ENCODE measurements at regions not wholly inside any gene's neighbourhood (a gene's known extent, or its start where the extent isn't known, plus 50 kb on each side); places are given as distances from the start of the nearest gene placed in this dataset.

DNA sequence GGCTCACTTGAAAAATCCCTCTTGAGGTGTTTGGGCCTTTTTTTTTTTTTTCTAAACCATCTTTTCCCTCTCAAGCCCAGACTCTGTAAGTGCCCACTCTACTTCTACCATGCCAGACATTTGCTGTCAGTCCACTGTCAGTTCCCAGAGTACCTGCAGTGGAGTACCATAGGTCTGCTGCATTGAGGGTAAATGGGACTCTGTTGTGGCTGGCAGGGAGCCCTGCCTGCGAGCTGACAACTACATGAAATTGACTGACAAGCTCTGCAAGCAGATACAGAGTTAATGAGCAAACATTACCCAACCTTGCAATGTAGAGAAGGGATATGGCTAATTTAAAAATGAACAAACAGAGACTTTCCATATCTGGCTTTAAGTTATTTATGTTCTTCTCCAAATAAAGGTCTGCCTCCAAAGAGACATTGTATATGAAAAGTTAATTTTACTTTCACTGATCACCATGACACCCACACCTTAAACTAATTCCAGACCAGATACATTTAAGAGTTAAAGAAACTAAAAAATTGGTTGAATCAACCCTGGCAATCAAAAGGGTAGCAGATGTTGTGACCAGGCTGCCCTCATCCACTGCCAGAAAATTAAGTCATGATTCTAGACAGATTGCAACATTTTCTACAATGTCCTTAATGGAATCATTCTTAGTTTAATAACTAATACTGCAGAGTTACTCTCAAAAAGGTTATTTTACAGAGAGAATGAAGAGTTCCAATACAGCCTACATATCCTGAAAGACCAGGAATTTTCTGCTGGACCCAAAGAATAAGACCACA lies 100.4 kb upstream of the PAM start:
- H3K9me2 ChIP-seq (ENCODE audit: insufficient read depth, low read length), result no peaks in the 10 kb centered on the region
- no peak for DNase-seq (ENCODE audit: low spot score)
- no peak overlapping the region for H3K4me2 ChIP-seq (ENCODE audit: low read length)
- H3K9me3 ChIP-seq (ENCODE audit: low read length), result no peaks in the 10 kb centered on the region
- H3K79me2 ChIP-seq (ENCODE audit: insufficient read depth, low read depth, low read length), result no peaks in the 10 kb centered on the region
- no peaks in the 10 kb centered on the region for H4K20me1 ChIP-seq (ENCODE audit: insufficient read depth, low read length)
- intact Hi-C loops (cut with micrococcal nuclease; ENCODE audit: unreplicated experiment), result no loop called here
- no peak overlapping the region for H2AFZ ChIP-seq (ENCODE audit: low read length)
- ChIA-PET CTCF (ENCODE audit: unreplicated experiment) (no interaction called here), POLR2A (no interaction called here)
- H3K4me3 ChIP-seq (ENCODE audit: low read depth, low read length, poor library complexity, severe bottlenecking), result no peak overlapping the region
- no peaks in the 10 kb centered on the region for H3K36me3 ChIP-seq (ENCODE audit: insufficient read depth, low read length)
- no peak overlapping the region for H3K27ac ChIP-seq (ENCODE audit: low read depth, low read length, poor library complexity, severe bottlenecking)
- BruUV-seq (replicated peaks), result no TSS peak
- TF ChIP-seq EZH2phosphoT487 (IDR thresholded peaks at IDR 0.05; ENCODE audit: borderline replicate concordance, low read depth, low read length) (no peak), CTCF (conservative IDR thresholded peaks at IDR 0.05; ENCODE audit: low read length) (no peak)
- no peaks in the 10 kb centered on the region for H3K4me1 ChIP-seq (ENCODE audit: insufficient read depth, low read length, poor library complexity, severe bottlenecking)

GRCh38 chr5:102659151-102659550 lies 96.0 kb upstream of the PAM start:
- H3K36me3 ChIP-seq (ENCODE audit: insufficient read depth, low read length), result no peaks in the 10 kb centered on the region
- no TSS peak for BruUV-seq (replicated peaks)
- TF ChIP-seq CTCF (conservative IDR thresholded peaks at IDR 0.05; ENCODE audit: low read length) (no peak), EZH2phosphoT487 (IDR thresholded peaks at IDR 0.05; ENCODE audit: borderline replicate concordance, low read depth, low read length) (no peak)
- H3K9me2 ChIP-seq (ENCODE audit: insufficient read depth, low read length), result no peaks in the 10 kb centered on the region
- H4K20me1 ChIP-seq (ENCODE audit: insufficient read depth, low read length), result no peaks in the 10 kb centered on the region
- no peak overlapping the region for H3K27ac ChIP-seq (ENCODE audit: low read depth, low read length, poor library complexity, severe bottlenecking)
- H3K4me3 ChIP-seq (ENCODE audit: low read depth, low read length, poor library complexity, severe bottlenecking), result no peak overlapping the region
- H3K9me3 ChIP-seq (ENCODE audit: low read length), result no peaks in the 10 kb centered on the region
- H2AFZ ChIP-seq (ENCODE audit: low read length), result no peak overlapping the region
- no peak overlapping the region for H3K4me2 ChIP-seq (ENCODE audit: low read length)
- no peaks in the 10 kb centered on the region for H3K4me1 ChIP-seq (ENCODE audit: insufficient read depth, low read length, poor library complexity, severe bottlenecking)
- H3K79me2 ChIP-seq (ENCODE audit: insufficient read depth, low read depth, low read length), result no peaks in the 10 kb centered on the region
- DNase-seq (ENCODE audit: low spot score), result no peak
- ChIA-PET CTCF (ENCODE audit: unreplicated experiment) (no interaction called here), POLR2A (no interaction called here)
- intact Hi-C loops (cut with micrococcal nuclease; ENCODE audit: unreplicated experiment), result no loop called here

DNA sequence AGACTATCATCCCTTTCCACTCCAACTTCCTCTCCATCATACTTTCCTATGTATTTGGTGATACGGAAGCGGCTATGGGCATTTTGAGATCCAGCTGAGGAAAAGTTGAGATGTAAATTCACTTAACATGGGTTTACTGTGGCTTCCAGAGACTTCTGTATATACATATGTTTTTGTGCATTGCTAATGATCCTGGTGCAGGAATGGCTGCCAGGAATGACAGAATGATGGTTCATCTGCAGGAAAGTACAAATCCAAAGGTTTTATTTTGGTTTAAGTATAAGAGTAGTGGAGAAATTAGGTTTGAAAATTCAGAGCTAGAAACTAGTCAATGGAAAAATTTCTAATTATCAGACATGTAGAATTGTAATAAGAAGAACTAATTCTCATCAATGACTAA lies 95.0 kb upstream of the PAM start:
- no peaks in the 10 kb centered on the region for H3K4me1 ChIP-seq (ENCODE audit: insufficient read depth, low read length, poor library complexity, severe bottlenecking)
- intact Hi-C loops (cut with micrococcal nuclease; ENCODE audit: unreplicated experiment), result no loop called here
- no peaks in the 10 kb centered on the region for H3K36me3 ChIP-seq (ENCODE audit: insufficient read depth, low read length)
- H3K4me2 ChIP-seq (ENCODE audit: low read length), result no peak overlapping the region
- CTCF ChIA-PET (ENCODE audit: unreplicated experiment), result no interaction called here
- H3K9me2 ChIP-seq (ENCODE audit: insufficient read depth, low read length), result no peaks in the 10 kb centered on the region
- H2AFZ ChIP-seq (ENCODE audit: low read length), result no peak overlapping the region
- H4K20me1 ChIP-seq (ENCODE audit: insufficient read depth, low read length), result no peaks in the 10 kb centered on the region
- TF ChIP-seq EZH2phosphoT487 (IDR thresholded peaks at IDR 0.05; ENCODE audit: borderline replicate concordance, low read depth, low read length), result no peak
- no peak for TF ChIP-seq CTCF (conservative IDR thresholded peaks at IDR 0.05; ENCODE audit: low read length)
- POLR2A ChIA-PET, result interaction anchor here (0.7 kb wide), 1 partner anchor 41 kb away, joined by 3 read pairs; no protein-coding TSS in a partner anchor
- H3K27ac ChIP-seq (ENCODE audit: low read depth, low read length, poor library complexity, severe bottlenecking), result no peak overlapping the region
- H3K4me3 ChIP-seq (ENCODE audit: low read depth, low read length, poor library complexity, severe bottlenecking), result no peak overlapping the region
- no peaks in the 10 kb centered on the region for H3K9me3 ChIP-seq (ENCODE audit: low read length)
- no peaks in the 10 kb centered on the region for H3K79me2 ChIP-seq (ENCODE audit: insufficient read depth, low read depth, low read length)
- DNase-seq (ENCODE audit: low spot score), result no peak
- BruUV-seq (replicated peaks), result no TSS peak

All from OCI-LY7 (cell line).